SK-N-SH treated with all-trans-retinoic acid at 6 μM for 48 hours (cell line): ENCODE measurements at regions not wholly inside any gene's neighbourhood (a gene's known extent, or its start where the extent isn't known, plus 50 kb on each side); places are given as distances from the start of the nearest gene placed in this dataset.

Source experiments
- ARNTL ChIP-seq: fragments of 450-650 bp; formaldehyde crosslinking; IDR thresholded peaks from 2 replicates; pipeline ENCODE4 v1.5.0; 2020; ENCODE audit warnings: low read depth, mild to moderate bottlenecking, moderate library complexity, borderline replicate concordance
- BACH2 ChIP-seq: fragments of 250-450 bp; sonication (Bioruptor Pico); IDR thresholded peaks from 2 replicates; pipeline ENCODE4 v1.9.0; 2021; ENCODE audit warnings: mild to moderate bottlenecking, borderline replicate concordance
- ESRRG ChIP-seq: fragments of 250-450 bp; sonication (Bioruptor Pico); IDR thresholded peaks from 2 replicates; pipeline ENCODE4 v1.6.1; 2021; ENCODE audit warnings: mild to moderate bottlenecking
- PPARA ChIP-seq: fragments of 250-450 bp; sonication (Bioruptor Pico); IDR thresholded peaks from 2 replicates; pipeline ENCODE4 v1.5.0; 2020; ENCODE audit warnings: mild to moderate bottlenecking, borderline replicate concordance
- RARB ChIP-seq: fragments of 250-450 bp; sonication (Bioruptor Pico); IDR thresholded peaks from 2 replicates; pipeline ENCODE4 v1.8.0; 2021; ENCODE audit warnings: mild to moderate bottlenecking, moderate library complexity
- ZFP3 ChIP-seq: fragments of 250-450 bp; sonication (Bioruptor Pico); IDR thresholded peaks from 2 replicates; pipeline ENCODE4 v1.5.0; 2020; ENCODE audit warnings: mild to moderate bottlenecking, moderate library complexity
- ZFP30 ChIP-seq: fragments of 450-650 bp; formaldehyde crosslinking; IDR thresholded peaks from 2 replicates; pipeline ENCODE4 v1.5.0; 2022; ENCODE audit warnings: mild to moderate bottlenecking, moderate library complexity
- ZNF70 ChIP-seq: fragments of 450-650 bp; formaldehyde crosslinking; IDR thresholded peaks from 2 replicates; pipeline ENCODE4 v1.5.0; 2020; ENCODE audit warnings: mild to moderate bottlenecking, moderate library complexity
- TF ChIP-seq, protein P1 (sequence below): fragments of 250-450 bp; sonication (Bioruptor Pico); IDR thresholded peaks from 2 replicates; pipeline ENCODE4 v1.5.1; 2021; ENCODE audit warnings: mild to moderate bottlenecking, moderate library complexity
- TF ChIP-seq, protein P2 (sequence below): fragments of 250-450 bp; sonication (Bioruptor Pico); IDR thresholded peaks from 2 replicates; pipeline ENCODE4 v1.8.0; 2020; ENCODE audit warnings: mild to moderate bottlenecking, moderate library complexity, borderline replicate concordance
- TF ChIP-seq, protein P3 (sequence below): fragments of 250-450 bp; sonication (Bioruptor Pico); IDR thresholded peaks from 2 replicates; pipeline ENCODE4 v1.5.1; 2020; ENCODE audit warnings: low read depth, mild to moderate bottlenecking, moderate library complexity

DNA sequence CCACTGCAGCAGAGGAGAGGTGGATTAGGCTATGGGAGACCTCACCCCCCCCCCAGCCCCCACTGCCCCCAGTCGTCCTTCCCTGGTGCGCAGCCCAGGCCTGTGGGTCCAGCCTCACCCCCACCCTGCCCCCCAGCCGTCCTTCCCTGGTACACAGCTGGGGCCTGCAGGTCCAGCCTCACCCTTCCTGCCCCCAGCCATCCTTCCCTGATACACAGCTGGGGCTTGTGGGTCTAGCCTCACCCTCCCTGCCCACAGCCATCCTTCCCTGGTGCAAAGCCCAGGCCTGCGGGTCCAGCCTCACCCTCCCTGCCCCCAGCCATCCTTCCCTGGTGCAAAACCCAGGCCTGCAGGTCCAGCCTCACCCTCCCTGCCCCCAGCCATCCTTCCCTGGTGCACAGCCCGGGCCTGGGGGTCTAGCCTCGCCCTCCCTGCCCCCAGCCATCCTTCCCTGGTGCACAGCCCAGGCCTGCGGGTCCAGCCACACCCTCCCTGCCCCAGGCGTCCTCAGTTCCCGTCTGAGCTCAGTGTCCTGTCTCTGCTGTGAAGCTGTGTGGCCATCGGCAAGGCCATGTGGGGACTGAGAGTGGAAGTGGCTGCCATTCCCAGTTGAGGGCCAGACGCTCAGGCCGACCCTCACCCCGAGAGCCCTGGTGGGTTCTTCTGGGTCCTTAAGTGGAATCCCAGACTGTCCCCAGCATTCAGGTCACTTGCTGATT, 86.8 kb upstream of the SNTG2 start:
- TF ChIP-seq ZFP3 (CRISPR knock-in tag) (no peak), ZFP30 (CRISPR knock-in tag) (no peak), ZNF70 (CRISPR knock-in tag) (no peak), ESRRG (CRISPR knock-in tag) (no peak), PPARA (CRISPR knock-in tag) (no peak), RARB (CRISPR knock-in tag) (no peak), ARNTL (no peak), BACH2 (CRISPR knock-in tag) (no peak)
- TF ChIP-seq, protein P1, sequence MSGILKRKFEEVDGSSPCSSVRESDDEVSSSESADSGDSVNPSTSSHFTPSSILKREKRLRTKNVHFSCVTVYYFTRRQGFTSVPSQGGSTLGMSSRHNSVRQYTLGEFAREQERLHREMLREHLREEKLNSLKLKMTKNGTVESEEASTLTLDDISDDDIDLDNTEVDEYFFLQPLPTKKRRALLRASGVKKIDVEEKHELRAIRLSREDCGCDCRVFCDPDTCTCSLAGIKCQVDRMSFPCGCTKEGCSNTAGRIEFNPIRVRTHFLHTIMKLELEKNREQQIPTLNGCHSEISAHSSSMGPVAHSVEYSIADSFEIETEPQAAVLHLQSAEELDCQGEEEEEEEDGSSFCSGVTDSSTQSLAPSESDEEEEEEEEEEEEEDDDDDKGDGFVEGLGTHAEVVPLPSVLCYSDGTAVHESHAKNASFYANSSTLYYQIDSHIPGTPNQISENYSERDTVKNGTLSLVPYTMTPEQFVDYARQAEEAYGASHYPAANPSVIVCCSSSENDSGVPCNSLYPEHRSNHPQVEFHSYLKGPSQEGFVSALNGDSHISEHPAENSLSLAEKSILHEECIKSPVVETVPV: no peak
- TF ChIP-seq, protein P2, sequence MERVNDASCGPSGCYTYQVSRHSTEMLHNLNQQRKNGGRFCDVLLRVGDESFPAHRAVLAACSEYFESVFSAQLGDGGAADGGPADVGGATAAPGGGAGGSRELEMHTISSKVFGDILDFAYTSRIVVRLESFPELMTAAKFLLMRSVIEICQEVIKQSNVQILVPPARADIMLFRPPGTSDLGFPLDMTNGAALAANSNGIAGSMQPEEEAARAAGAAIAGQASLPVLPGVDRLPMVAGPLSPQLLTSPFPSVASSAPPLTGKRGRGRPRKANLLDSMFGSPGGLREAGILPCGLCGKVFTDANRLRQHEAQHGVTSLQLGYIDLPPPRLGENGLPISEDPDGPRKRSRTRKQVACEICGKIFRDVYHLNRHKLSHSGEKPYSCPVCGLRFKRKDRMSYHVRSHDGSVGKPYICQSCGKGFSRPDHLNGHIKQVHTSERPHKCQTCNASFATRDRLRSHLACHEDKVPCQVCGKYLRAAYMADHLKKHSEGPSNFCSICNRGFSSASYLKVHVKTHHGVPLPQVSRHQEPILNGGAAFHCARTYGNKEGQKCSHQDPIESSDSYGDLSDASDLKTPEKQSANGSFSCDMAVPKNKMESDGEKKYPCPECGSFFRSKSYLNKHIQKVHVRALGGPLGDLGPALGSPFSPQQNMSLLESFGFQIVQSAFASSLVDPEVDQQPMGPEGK (CRISPR knock-in tag): no peak
- TF ChIP-seq, protein P3, sequence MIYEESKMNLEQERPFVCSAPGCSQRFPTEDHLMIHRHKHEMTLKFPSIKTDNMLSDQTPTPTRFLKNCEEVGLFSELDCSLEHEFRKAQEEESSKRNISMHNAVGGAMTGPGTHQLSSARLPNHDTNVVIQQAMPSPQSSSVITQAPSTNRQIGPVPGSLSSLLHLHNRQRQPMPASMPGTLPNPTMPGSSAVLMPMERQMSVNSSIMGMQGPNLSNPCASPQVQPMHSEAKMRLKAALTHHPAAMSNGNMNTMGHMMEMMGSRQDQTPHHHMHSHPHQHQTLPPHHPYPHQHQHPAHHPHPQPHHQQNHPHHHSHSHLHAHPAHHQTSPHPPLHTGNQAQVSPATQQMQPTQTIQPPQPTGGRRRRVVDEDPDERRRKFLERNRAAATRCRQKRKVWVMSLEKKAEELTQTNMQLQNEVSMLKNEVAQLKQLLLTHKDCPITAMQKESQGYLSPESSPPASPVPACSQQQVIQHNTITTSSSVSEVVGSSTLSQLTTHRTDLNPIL (CRISPR knock-in tag): no peak
